Spinal cord (tissue), 9 donors: ENCODE measurements at regions not wholly inside any gene's neighbourhood (a gene's known extent, or its start where the extent isn't known, plus 50 kb on each side); places are given as distances from the start of the nearest gene placed in this dataset.
"Not testable (repeated sequence)": the region's sequence is repeated elsewhere in the genome, so short reads cannot be mapped to it uniquely, and the experiment has no call there.

Experiments used
- DNase-seq, 6 donors: peaks; one replicate each; pipeline versions ENCODE4 v3.0.0 to v3.0.0-alpha.2; 2013 to 2015; ENCODE audit warnings: low spot score in 6 of 6, low read depth in 4 of 6
- H3K27ac ChIP-seq: one replicate; pipeline ENCODE4 v1.5.1; 2013; ENCODE audit warnings: low read depth, low read length, control low read depth
- H3K27me3 ChIP-seq: one replicate; pipeline ENCODE4 v1.6.1; 2013; ENCODE audit warnings: low read length; ENCODE audit not compliant: control insufficient read depth, insufficient read depth
- H3K36me3 ChIP-seq: one replicate; pipeline ENCODE4 v1.6.1; 2013; ENCODE audit warnings: low read length; ENCODE audit not compliant: control insufficient read depth, insufficient read depth
- H3K4me1 ChIP-seq: one replicate; pipeline ENCODE4 v1.6.1; 2013; ENCODE audit warnings: low read length; ENCODE audit not compliant: control insufficient read depth, insufficient read depth
- H3K4me3 ChIP-seq: one replicate; pipeline ENCODE4 v1.5.1; 2013; ENCODE audit warnings: low read depth, low read length, control low read depth
- H3K9me3 ChIP-seq: one replicate; pipeline ENCODE4 v1.6.1; 2013; ENCODE audit warnings: low read length; ENCODE audit not compliant: control insufficient read depth, insufficient read depth
- WGBS: methylation state at CpG from one replicate; pipeline ENCODE4 v1.1.5; 2013; ENCODE audit warnings: missing lambda C conversion rate; ENCODE audit not compliant: insufficient coverage; 5-methylcytosine and 5-hydroxymethylcytosine counted together
- donor health status: healthy.

- DNase-seq: no peak
- Histone ChIP-seq H3K9me3 (no peaks in the 10 kb centered on the region), H3K27ac (no peak overlapping the region), H3K4me1 (no peaks in the 10 kb centered on the region), H3K27me3 (no peaks in the 10 kb centered on the region), H3K4me3 (no peak overlapping the region), H3K36me3 (no peaks in the 10 kb centered on the region)
- no CpG with 5 or more reads among the region's 1 CpG for WGBS
Observed at GRCh38 chrX:150258176-150258425, 105.0 kb upstream of the MAMLD1 start.

- Histone ChIP-seq H3K27ac (no peak overlapping the region), H3K27me3 (no peaks in the 10 kb centered on the region), H3K9me3 (no peaks in the 10 kb centered on the region), H3K4me1 (no peaks in the 10 kb centered on the region), H3K36me3 (no peaks in the 10 kb centered on the region), H3K4me3 (no peak overlapping the region)
- 72% methylated on average over 10 of the region's 11 CpGs for WGBS
- no peak for DNase-seq
Observed at GRCh38 chrX:150258463-150259430, 104.4 kb upstream of the MAMLD1 start.

GRCh38 chrX:150262456-150262855 is 100.7 kb upstream of the MAMLD1 start:
- WGBS: 56% methylated on average over 3 of the region's 3 CpGs
- H3K9me3 ChIP-seq: no peaks in the 10 kb centered on the region
- no peaks in the 10 kb centered on the region for H3K4me1 ChIP-seq
- H3K27ac ChIP-seq: no peak overlapping the region
- no peaks in the 10 kb centered on the region for H3K36me3 ChIP-seq
- DNase-seq: no peak
- H3K27me3 ChIP-seq: no peaks in the 10 kb centered on the region
- no peak overlapping the region for H3K4me3 ChIP-seq

- no CpG with 5 or more reads among the region's 2 CpGs for WGBS
- DNase-seq: peak in 1 of 6 donors; percentile 6
- Histone ChIP-seq H3K4me1 (peaks cover 7% of the 10 kb centered on the region), H3K27ac (no peak overlapping the region), H3K27me3 (no peaks in the 10 kb centered on the region), H3K36me3 (no peaks in the 10 kb centered on the region), H3K4me3 (no peak overlapping the region), H3K9me3 (no peaks in the 10 kb centered on the region)
Observed at GRCh38 chrX:150268839-150269355, 94.2 kb upstream of the MAMLD1 start.

GRCh38 chrX:150269605-150270254 is 93.4 kb upstream of the MAMLD1 start:
- DNase-seq: peak in 5 of 6 donors; percentile 2 to 91 (median 29)
- H3K36me3 ChIP-seq: no peaks in the 10 kb centered on the region
- no peaks in the 10 kb centered on the region for H3K27me3 ChIP-seq
- no peaks in the 10 kb centered on the region for H3K9me3 ChIP-seq
- H3K27ac ChIP-seq: no peak overlapping the region
- H3K4me1 ChIP-seq: peaks cover 7% of the 10 kb centered on the region
- H3K4me3 ChIP-seq: no peak overlapping the region
- WGBS: 28% methylated on average over 9 of the region's 10 CpGs

GRCh38 chrX:150270622-150271021 is 92.5 kb upstream of the MAMLD1 start:
- Histone ChIP-seq H3K27ac (no peak overlapping the region), H3K27me3 (no peaks in the 10 kb centered on the region), H3K4me3 (no peak overlapping the region), H3K9me3 (no peaks in the 10 kb centered on the region), H3K4me1 (peaks cover 7% of the 10 kb centered on the region), H3K36me3 (no peaks in the 10 kb centered on the region)
- no peak for DNase-seq
- WGBS: 63% methylated on average over 1 of the region's 3 CpGs

GRCh38 chrX:150273575-150274294 is 89.4 kb upstream of the MAMLD1 start:
- H3K9me3 ChIP-seq, H3K27ac ChIP-seq, H3K4me1 ChIP-seq, H3K36me3 ChIP-seq, H3K4me3 ChIP-seq, H3K27me3 ChIP-seq, DNase-seq: not testable (repeated sequence)
- 80% methylated on average over 3 of the region's 4 CpGs for WGBS

GRCh38 chrX:150282953-150283352 is 80.2 kb upstream of the MAMLD1 start:
- H3K4me1 ChIP-seq: no peaks in the 10 kb centered on the region
- no peak overlapping the region for H3K4me3 ChIP-seq
- no peak for DNase-seq
- H3K27me3 ChIP-seq: no peaks in the 10 kb centered on the region
- H3K27ac ChIP-seq: no peak overlapping the region
- H3K9me3 ChIP-seq: no peaks in the 10 kb centered on the region
- H3K36me3 ChIP-seq: no peaks in the 10 kb centered on the region
- no CpG with 5 or more reads among the region's 2 CpGs for WGBS

- 52% methylated on average over 5 of the region's 5 CpGs for WGBS
- Histone ChIP-seq H3K9me3 (peaks cover 4% of the 10 kb centered on the region), H3K4me1 (peaks cover 3% of the 10 kb centered on the region), H3K27ac (peak overlapping the region; percentile 21), H3K4me3 (no peak overlapping the region), H3K36me3 (no peaks in the 10 kb centered on the region), H3K27me3 (no peaks in the 10 kb centered on the region)
- DNase-seq: peak in 4 of 6 donors; percentile 19 to 70 (median 22)
Observed at GRCh38 chrX:150291014-150291413, 72.1 kb upstream of the MAMLD1 start.
